IMR-90 (cell line): ENCODE measurements at regions not wholly inside any gene's neighbourhood (a gene's known extent, or its start where the extent isn't known, plus 50 kb on each side); places are given as distances from the start of the nearest gene placed in this dataset.
"Not testable (repeated sequence)": the region's sequence is repeated elsewhere in the genome, so short reads cannot be mapped to it uniquely, and the experiment has no call there.

Experiments
- ATAC-seq: fragments of 200-7000 bp; cut with Tn5 transposase; 2 replicates; pipeline ENCODE4 v1.9.1; 2020; ENCODE audit warnings: low read depth, mild to moderate bottlenecking, moderate library complexity
- BruUV-seq: library from RNA; stranded (reverse); fragments of 400-500 nt; replicated peaks from 2 replicates; lab custom pipeline; 2021; lab: Mats Ljungman, UMichigan
- CTCF ChIA-PET: fragments of 300-600 bp; formaldehyde crosslinking; extraction: SDS; loops from one replicate; lab custom pipeline; 2021; ENCODE audit warnings: antibody characterized with exemption; lab: Yijun Ruan, JAX
- POLR2A ChIA-PET: fragments of 300-600 bp; sonication (Branson Sonifier 250); formaldehyde crosslinking; loops from one replicate; lab custom pipeline; 2022; ENCODE audit warnings: antibody characterized with exemption; ENCODE audit not compliant: unreplicated experiment; lab: Charles Lee
- DNase-seq: peaks from one replicate; pipeline ENCODE4 v3.0.0; 2013
- H2AFZ ChIP-seq: replicated peaks from 2 replicates; pipeline ENCODE3; 2013; ENCODE audit warnings: low read length, mild to moderate bottlenecking; ENCODE audit not compliant: poor library complexity
- H2AK5ac ChIP-seq: 2 replicates; pipeline ENCODE4 v1.6.1; 2013; ENCODE audit warnings: low read depth, low read length, inconsistent platforms
- H2AK9ac ChIP-seq: replicated peaks from 2 replicates; pipeline ENCODE3; 2013; ENCODE audit warnings: mild to moderate bottlenecking, low read depth, low read length, moderate library complexity; ENCODE audit not compliant: poor library complexity
- H2BK120ac ChIP-seq: 2 replicates; pipeline ENCODE4 v1.6.1; 2013; ENCODE audit warnings: low read depth, low read length, inconsistent platforms
- H2BK15ac ChIP-seq: 3 replicates; pipeline ENCODE4 v1.6.1; 2013; ENCODE audit warnings: low read depth, low read length, inconsistent platforms
- H2BK20ac ChIP-seq: 2 replicates; pipeline ENCODE4 v1.6.1; 2013; ENCODE audit warnings: low read depth, mild to moderate bottlenecking, inconsistent platforms, low read length, moderate library complexity
- H2BK5ac ChIP-seq: 2 replicates; pipeline ENCODE4 v1.6.1; 2013; ENCODE audit warnings: mild to moderate bottlenecking, low read depth, low read length, inconsistent platforms; ENCODE audit not compliant: poor library complexity, severe bottlenecking
- H3K14ac ChIP-seq: replicated peaks from 2 replicates; pipeline ENCODE4 v1.6.1; 2013; ENCODE audit warnings: low read depth, low read length, inconsistent platforms
- H3K18ac ChIP-seq: 2 replicates; pipeline ENCODE4 v1.6.1; 2013; ENCODE audit warnings: low read depth, low read length, control low read depth
- H3K23ac ChIP-seq: 2 replicates; pipeline ENCODE4 v1.6.1; 2013; ENCODE audit warnings: low read depth, low read length, inconsistent platforms
- H3K27ac ChIP-seq: 2 replicates; pipeline ENCODE4 v1.5.1; 2013; ENCODE audit warnings: mild to moderate bottlenecking, control low read depth, low read length; ENCODE audit not compliant: insufficient read depth
- H3K27me3 ChIP-seq: 2 replicates; pipeline ENCODE4 v1.6.1; 2013; ENCODE audit warnings: low read length; ENCODE audit not compliant: control insufficient read depth, insufficient read depth
- H3K36me3 ChIP-seq: 2 replicates; pipeline ENCODE4 v1.6.1; 2013; ENCODE audit warnings: low read length, mixed read lengths; ENCODE audit not compliant: control insufficient read depth, insufficient read depth
- H3K4ac ChIP-seq: 2 replicates; pipeline ENCODE4 v1.6.1; 2013; ENCODE audit warnings: low read depth, low read length, inconsistent platforms
- H3K4me1 ChIP-seq: 2 replicates; pipeline ENCODE4 v1.6.1; 2013; ENCODE audit warnings: low read length, mixed read lengths; ENCODE audit not compliant: control insufficient read depth, insufficient read depth
- H3K4me2 ChIP-seq: 2 replicates; pipeline ENCODE4 v1.6.1; 2013; ENCODE audit warnings: low read depth, mild to moderate bottlenecking, control low read depth, low read length, moderate library complexity
- H3K4me3 ChIP-seq: 2 replicates; pipeline ENCODE4 v1.5.1; 2013; ENCODE audit warnings: low read depth, mild to moderate bottlenecking, control low read depth, low read length, moderate library complexity; ENCODE audit not compliant: insufficient read depth
- H3K56ac ChIP-seq: 2 replicates; pipeline ENCODE4 v1.6.1; 2013; ENCODE audit warnings: low read length, inconsistent platforms; ENCODE audit not compliant: insufficient read depth; ENCODE audit errors: extremely low read depth
- H3K79me1 ChIP-seq, 2 experiments: 2 replicates each; pipeline ENCODE4 v1.6.1; 2013; ENCODE audit warnings: low read length in 2 of 2, inconsistent platforms in 1 of 2, low read depth in 1 of 2
- H3K9ac ChIP-seq: 2 replicates; pipeline ENCODE4 v1.6.1; 2013; ENCODE audit warnings: low read depth, low read length, control low read depth
- H3K9me1 ChIP-seq: 2 replicates; pipeline ENCODE4 v1.6.1; 2013; ENCODE audit warnings: low read length, inconsistent platforms; ENCODE audit not compliant: insufficient read depth
- H3K9me3 ChIP-seq: 2 replicates; pipeline ENCODE4 v1.6.1; 2013; ENCODE audit warnings: low read length; ENCODE audit not compliant: control insufficient read depth, insufficient read depth
- H4K20me1 ChIP-seq: 2 replicates; pipeline ENCODE4 v1.6.1; 2013; ENCODE audit warnings: low read length, inconsistent platforms; ENCODE audit not compliant: insufficient read depth
- H4K5ac ChIP-seq: 2 replicates; pipeline ENCODE4 v1.6.1; 2013; ENCODE audit warnings: mild to moderate bottlenecking, low read depth, low read length, control low read depth
- H4K8ac ChIP-seq, 2 experiments: 2 replicates each; pipeline ENCODE4 v1.6.1; 2013; ENCODE audit warnings: low read depth in 2 of 2, low read length in 2 of 2, control low read depth in 1 of 2, inconsistent platforms in 1 of 2
- H4K91ac ChIP-seq: 2 replicates; pipeline ENCODE4 v1.6.1; 2013; ENCODE audit warnings: low read depth, low read length, inconsistent platforms; ENCODE audit not compliant: insufficient read depth
- WGBS, 2 experiments: methylation state at CpG; one replicate each; pipeline versions ENCODE4 v1.1.5 to v1.1.7; 2013; ENCODE audit warnings: missing lambda C conversion rate in 2 of 2; ENCODE audit not compliant: insufficient read length in 1 of 2; ENCODE audit errors: extremely low coverage in 2 of 2; 5-methylcytosine and 5-hydroxymethylcytosine counted together
- dilution Hi-C: fragments of 300-500 bp; cut with HindIII; formaldehyde crosslinking; loops from one replicate; pipeline ENCODE4 v1.14.3; 2018; ENCODE audit warnings: low sequenced_read_pairs; ENCODE audit not compliant: unreplicated experiment
- in situ Hi-C: fragments of 300-500 bp; cut with MboI; formaldehyde crosslinking; loops from 3 replicates; pipeline ENCODE4 v1.14.3; 2019; ENCODE audit warnings: low sequenced_read_pairs, inconsistent platforms, mixed read lengths
- intact Hi-C: fragments of 100-400 bp; cut with micrococcal nuclease; formaldehyde crosslinking; loops from 2 replicates; pipeline ENCODE4 v1.10.0; 2022

GRCh38 chr6:109915748-109916147 lies 62.4 kb upstream of the GPR6 start:
- H3K27ac ChIP-seq, H2BK20ac ChIP-seq, intact Hi-C loops, H3K9ac ChIP-seq, H2AK5ac ChIP-seq, H3K4me3 ChIP-seq, dilution Hi-C loops, ATAC-seq, H3K4me2 ChIP-seq, H3K79me1 ChIP-seq, H3K9me3 ChIP-seq, H2AK9ac ChIP-seq, H4K91ac ChIP-seq, H3K4ac ChIP-seq, BruUV-seq, POLR2A ChIA-PET, H3K9me1 ChIP-seq, H4K5ac ChIP-seq, H4K8ac ChIP-seq, DNase-seq, in situ Hi-C loops, H3K56ac ChIP-seq, H3K36me3 ChIP-seq, H3K23ac ChIP-seq, H3K18ac ChIP-seq, H4K20me1 ChIP-seq, H2AFZ ChIP-seq, H3K14ac ChIP-seq, H2BK5ac ChIP-seq, H2BK15ac ChIP-seq, H3K27me3 ChIP-seq, CTCF ChIA-PET, H3K4me1 ChIP-seq, H2BK120ac ChIP-seq: not testable (repeated sequence)
- WGBS, 2 experiments = no CpG with 5 or more reads among the region's 1 CpG
